ENCODE measurements at regions not wholly inside any gene's neighbourhood (a gene's known extent, or its start where the extent isn't known, plus 50 kb on each side); places are given as distances from the start of the nearest gene placed in this dataset.
"Not testable (repeated sequence)": the region's sequence is repeated elsewhere in the genome, so short reads cannot be mapped to it uniquely, and the experiment has no call there.

GRCh38 chr5:144598451-144599068 is 427.9 kb downstream of the KCTD16 start:
- H3K4me3 ChIP-seq (replicated peaks; ENCODE audit: low read depth, low read length) = no peak overlapping the region

GRCh38 chr5:144596517-144596916 is 425.8 kb downstream of the KCTD16 start:
- no peak for DNase-seq (ENCODE audit: extremely low read depth, low read depth)
- H3K4me3 ChIP-seq (replicated peaks; ENCODE audit: low read depth, low read length) = no peak overlapping the region
- no peak for TF ChIP-seq CTCF (IDR thresholded peaks at IDR 0.05; ENCODE audit: low read depth, low read length, missing control alignments)

More at GRCh38 chr5:144598451-144599068, 427.9 kb downstream of the KCTD16 start:
- no peak for TF ChIP-seq CTCF (IDR thresholded peaks at IDR 0.05; ENCODE audit: low read depth, low read length, missing control alignments)
- DNase-seq (ENCODE audit: extremely low read depth, low read depth) = no peak

GRCh38 chr5:144594919-144595318 is 424.2 kb downstream of the KCTD16 start:
- no peak overlapping the region for H3K4me3 ChIP-seq (replicated peaks; ENCODE audit: low read depth, low read length)
- no peak for TF ChIP-seq CTCF (IDR thresholded peaks at IDR 0.05; ENCODE audit: low read depth, low read length, missing control alignments)
- no peak for DNase-seq (ENCODE audit: extremely low read depth, low read depth)

- not testable (repeated sequence) for DNase-seq (ENCODE audit: extremely low read depth, low read depth); H3K4me3 ChIP-seq (replicated peaks; ENCODE audit: low read depth, low read length)
Observed at GRCh38 chr5:144594234-144594633, 423.6 kb downstream of the KCTD16 start.

- DNase-seq (ENCODE audit: extremely low read depth, low read depth) = no peak
- no peak overlapping the region for H3K4me3 ChIP-seq (replicated peaks; ENCODE audit: low read depth, low read length)
- TF ChIP-seq CTCF (IDR thresholded peaks at IDR 0.05; ENCODE audit: low read depth, low read length, missing control alignments) = no peak
Observed at GRCh38 chr5:144585681-144586080, 415.0 kb downstream of the KCTD16 start.

GRCh38 chr5:144583541-144584449 is 413.1 kb downstream of the KCTD16 start:
- TF ChIP-seq CTCF (IDR thresholded peaks at IDR 0.05; ENCODE audit: low read depth, low read length, missing control alignments) = no peak
- no peak overlapping the region for H3K4me3 ChIP-seq (replicated peaks; ENCODE audit: low read depth, low read length)
- DNase-seq (ENCODE audit: extremely low read depth, low read depth) = no peak

GRCh38 chr5:144582066-144582465 is 411.4 kb downstream of the KCTD16 start:
- no peak for DNase-seq (ENCODE audit: extremely low read depth, low read depth)
- H3K4me3 ChIP-seq (replicated peaks; ENCODE audit: low read depth, low read length) = no peak overlapping the region
- no peak for TF ChIP-seq CTCF (IDR thresholded peaks at IDR 0.05; ENCODE audit: low read depth, low read length, missing control alignments)

Data from HFF-Myc (cell line).